ENCODE measurements at regions not wholly inside any gene's neighbourhood (a gene's known extent, or its start where the extent isn't known, plus 50 kb on each side); places are given as distances from the start of the nearest gene placed in this dataset.

GRCh38 chr21:26708223-26708800, 135.2 kb upstream of the CYYR1 start:
- H3K4me1 Mint-ChIP-seq (ENCODE audit: low read depth) = peaks cover 7% of the 10 kb centered on the region

GRCh38 chr21:26707246-26707645, 134.2 kb upstream of the CYYR1 start:
- TF ChIP-seq CTCF (IDR thresholded peaks at IDR 0.05) = no peak
- peaks cover 8% of the 10 kb centered on the region; the same call in 1 of the 2 replicates for H3K27me3 Mint-ChIP-seq (ENCODE audit: insufficient read depth)
- no peaks in the 10 kb centered on the region for H3K36me3 Mint-ChIP-seq (ENCODE audit: low read depth)
- H3K9me3 Mint-ChIP-seq = no peaks in the 10 kb centered on the region
- no peak for DNase-seq
- H3K27ac Mint-ChIP-seq = no peak overlapping the region
- peaks cover 7% of the 10 kb centered on the region for H3K4me1 Mint-ChIP-seq (ENCODE audit: low read depth)
- H3K4me3 Mint-ChIP-seq = no peak overlapping the region

More at GRCh38 chr21:26708223-26708800, 135.2 kb upstream of the CYYR1 start:
- no peak for DNase-seq
- TF ChIP-seq CTCF (IDR thresholded peaks at IDR 0.05) = no peak
- H3K9me3 Mint-ChIP-seq = no peaks in the 10 kb centered on the region
- peaks cover 8% of the 10 kb centered on the region; the same call in 1 of the 2 replicates for H3K27me3 Mint-ChIP-seq (ENCODE audit: insufficient read depth)
- H3K36me3 Mint-ChIP-seq (ENCODE audit: low read depth) = no peaks in the 10 kb centered on the region
- no peak overlapping the region for H3K4me3 Mint-ChIP-seq
- H3K27ac Mint-ChIP-seq = no peak overlapping the region

GRCh38 chr21:26698416-26698815, 125.3 kb upstream of the CYYR1 start:
- no peaks in the 10 kb centered on the region for H3K9me3 Mint-ChIP-seq
- no peaks in the 10 kb centered on the region for H3K4me1 Mint-ChIP-seq (ENCODE audit: low read depth)
- peaks cover 2% of the 10 kb centered on the region for H3K27me3 Mint-ChIP-seq (ENCODE audit: insufficient read depth)
- H3K27ac Mint-ChIP-seq = no peak overlapping the region
- H3K36me3 Mint-ChIP-seq (ENCODE audit: low read depth) = no peaks in the 10 kb centered on the region
- DNase-seq = no peak
- no peak overlapping the region for H3K4me3 Mint-ChIP-seq
- no peak for TF ChIP-seq CTCF (IDR thresholded peaks at IDR 0.05)

- no peak overlapping the region for H3K27ac Mint-ChIP-seq
- H3K36me3 Mint-ChIP-seq (ENCODE audit: low read depth) = no peaks in the 10 kb centered on the region
- H3K4me3 Mint-ChIP-seq = no peak overlapping the region
- no peaks in the 10 kb centered on the region for H3K4me1 Mint-ChIP-seq (ENCODE audit: low read depth)
- H3K27me3 Mint-ChIP-seq (ENCODE audit: insufficient read depth) = peaks cover 2% of the 10 kb centered on the region; the same call in 1 of the 2 replicates
- no peaks in the 10 kb centered on the region; the same call in 1 of the 2 replicates for H3K9me3 Mint-ChIP-seq
- no peak for TF ChIP-seq CTCF (IDR thresholded peaks at IDR 0.05)
- no peak for DNase-seq
These were observed 118.3 kb upstream of the CYYR1 start for GRCh38 chr21:26691416-26691815.

GRCh38 chr21:26686705-26687104, 113.6 kb upstream of the CYYR1 start:
- Mint-ChIP-seq H3K27ac (no peak overlapping the region), H3K36me3 (ENCODE audit: low read depth) (no peaks in the 10 kb centered on the region)

More at GRCh38 chr21:26686705-26687104, 113.6 kb upstream of the CYYR1 start:
- no peaks in the 10 kb centered on the region; the same call in 1 of the 2 replicates for H3K9me3 Mint-ChIP-seq
- no peak for TF ChIP-seq CTCF (IDR thresholded peaks at IDR 0.05)
- H3K27me3 Mint-ChIP-seq (ENCODE audit: insufficient read depth) = peaks cover 2% of the 10 kb centered on the region; the same call in 1 of the 2 replicates
- no peaks in the 10 kb centered on the region for H3K4me1 Mint-ChIP-seq (ENCODE audit: low read depth)
- DNase-seq = no peak
- no peak overlapping the region for H3K4me3 Mint-ChIP-seq

Measured in HFFc6 (cell line).